BLaER1 treated with 17β-estradiol and CSF1 and Interleukin-3, amounts not matched to agents 10 nM and 100 nM (cell line): ENCODE measurements at regions not wholly inside any gene's neighbourhood (a gene's known extent, or its start where the extent isn't known, plus 50 kb on each side); places are given as distances from the start of the nearest gene placed in this dataset.

Source experiments
- H3K27ac ChIP-seq, 11 experiments: shearing (Covaris generic); formaldehyde crosslinking; 2 replicates each; pipeline ENCODE4 v1.8.1; 2022
- H3K27me3 ChIP-seq, 11 experiments: shearing (Covaris generic); formaldehyde crosslinking; 2 replicates each; pipeline ENCODE4 v1.8.1; 2022
- H3K36me3 ChIP-seq, 11 experiments: shearing (Covaris generic); formaldehyde crosslinking; 2 replicates each; pipeline ENCODE4 v1.8.1; 2022
- H3K4me1 ChIP-seq, 10 experiments: shearing (Covaris generic); formaldehyde crosslinking; 2 replicates each; pipeline ENCODE4 v1.8.1; 2022
- H3K4me2 ChIP-seq, 11 experiments: shearing (Covaris generic); formaldehyde crosslinking; 2 replicates each; pipeline ENCODE4 v1.8.1; 2022
- H3K4me3 ChIP-seq, 10 experiments: shearing (Covaris generic); formaldehyde crosslinking; 2 replicates each; pipeline ENCODE4 v1.8.1; 2022
- H3K9ac ChIP-seq, 11 experiments: shearing (Covaris generic); formaldehyde crosslinking; 2 replicates each; pipeline ENCODE4 v1.8.1; 2022
- H3K9me3 ChIP-seq, 11 experiments: shearing (Covaris generic); formaldehyde crosslinking; replicated peaks in 1 of 11; 2 replicates each; pipeline ENCODE4 v1.8.1; 2022
- H4K20me1 ChIP-seq, 11 experiments: shearing (Covaris generic); formaldehyde crosslinking; 2 replicates each; pipeline ENCODE4 v1.8.1; 2022
- Cebpa-rat ChIP-seq, 11 experiments: shearing (Covaris generic); IDR thresholded peaks; 2 replicates each; pipeline ENCODE4 v1.8.1; 2022

DNA sequence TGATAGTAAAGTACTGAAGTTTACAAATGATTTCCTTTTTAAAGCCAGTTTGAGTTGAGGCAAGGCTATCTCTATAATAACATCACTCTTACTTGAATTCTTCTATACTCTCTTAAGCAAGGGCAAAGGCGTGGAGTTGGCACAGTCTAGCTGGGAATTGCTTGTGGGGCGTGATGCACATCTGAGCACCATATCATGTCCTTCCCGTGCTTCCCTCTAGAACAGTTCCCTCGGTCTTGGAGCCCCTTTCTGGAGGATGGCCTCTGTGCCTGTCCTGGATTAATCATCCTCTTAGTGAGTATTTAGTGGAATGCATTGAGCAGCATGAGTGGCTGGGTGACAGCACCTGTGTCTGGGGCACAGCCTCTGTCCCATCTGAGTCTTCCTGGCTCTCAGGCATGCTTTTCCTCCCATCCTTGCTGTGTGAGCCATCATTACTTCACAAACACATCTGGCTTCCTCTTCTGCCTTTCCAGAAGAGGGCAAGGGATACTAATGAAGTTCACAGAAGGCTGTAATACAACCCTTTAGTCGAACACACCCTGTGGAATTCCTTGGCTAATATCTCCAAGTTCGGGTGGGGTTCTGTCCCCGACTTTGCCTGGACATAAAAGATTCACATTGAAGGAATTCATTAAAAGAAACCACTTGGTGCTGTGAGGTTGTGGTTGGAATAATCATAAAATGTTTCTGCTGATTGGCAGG is 188.2 kb downstream of the FNDC1 start:
- no peak overlapping the region for H3K4me2 ChIP-seq
- H3K4me3 ChIP-seq, result no peak overlapping the region
- no peaks in the 10 kb centered on the region for H4K20me1 ChIP-seq
- H3K4me1 ChIP-seq, result peaks cover 0 to 18% (median 13%) of the 10 kb centered on the region in 10 experiments; a peak in 15 of 20 replicates
- no peak for TF ChIP-seq Cebpa-rat (IDR thresholded peaks at IDR 0.05)
- H3K36me3 ChIP-seq, result no peaks in the 10 kb centered on the region
- H3K27me3 ChIP-seq, result no peaks in the 10 kb centered on the region
- no peaks in the 10 kb centered on the region for H3K9me3 ChIP-seq
- no peak overlapping the region for H3K27ac ChIP-seq
- H3K9ac ChIP-seq, result no peak overlapping the region

- Histone ChIP-seq H3K27ac (no peak overlapping the region), H3K4me2 (peak overlapping the region in 7 of 11 experiments; percentile 7 to 55 (median 44); a peak in 11 of 22 replicates), H3K36me3 (no peaks in the 10 kb centered on the region), H3K4me3 (no peak overlapping the region), H4K20me1 (no peaks in the 10 kb centered on the region), H3K27me3 (no peaks in the 10 kb centered on the region), H3K4me1 (peaks cover 0 to 23% (median 16%) of the 10 kb centered on the region in 10 experiments; a peak in 15 of 20 replicates), H3K9me3 (no peaks in the 10 kb centered on the region), H3K9ac (no peak overlapping the region)
- TF ChIP-seq Cebpa-rat (IDR thresholded peaks at IDR 0.05), result no peak
Measured at GRCh38 chr6:159353193-159353592, 184.0 kb downstream of the FNDC1 start.

DNA sequence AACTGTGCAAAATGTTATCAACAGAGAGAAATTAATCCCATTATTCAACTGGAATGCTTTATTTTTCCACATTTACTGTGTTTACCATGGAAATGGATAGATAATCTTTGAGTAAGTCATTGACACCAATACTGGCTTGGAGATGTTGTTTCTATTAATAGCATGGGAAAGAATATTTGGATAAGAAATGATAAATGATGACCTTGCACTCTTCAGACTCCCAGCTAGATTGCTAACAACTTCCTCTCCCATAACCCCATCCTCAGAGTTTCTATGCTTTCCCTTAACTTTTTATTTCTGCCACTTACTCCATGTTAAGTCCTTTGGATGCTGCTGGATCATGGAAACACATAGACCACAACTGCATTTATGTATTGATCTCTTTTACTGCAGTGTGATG is 182.5 kb downstream of the FNDC1 start:
- TF ChIP-seq Cebpa-rat (IDR thresholded peaks at IDR 0.05), result no peak
- peaks cover 0 to 23% (median 16%) of the 10 kb centered on the region in 10 experiments; a peak in 15 of 20 replicates for H3K4me1 ChIP-seq

GRCh38 chr6:159349915-159350314 is 180.7 kb downstream of the FNDC1 start:
- Histone ChIP-seq H3K36me3 (no peaks in the 10 kb centered on the region), H3K4me2 (no peak overlapping the region), H4K20me1 (no peaks in the 10 kb centered on the region), H3K27me3 (no peaks in the 10 kb centered on the region), H3K27ac (no peak overlapping the region), H3K9me3 (no peaks in the 10 kb centered on the region), H3K4me1 (peaks cover 0 to 23% (median 16%) of the 10 kb centered on the region in 10 experiments; a peak in 15 of 20 replicates), H3K4me3 (no peak overlapping the region), H3K9ac (no peak overlapping the region)
- no peak for TF ChIP-seq Cebpa-rat (IDR thresholded peaks at IDR 0.05)

More for the DNA sequence above, 182.5 kb downstream of the FNDC1 start:
- H3K4me2 ChIP-seq, result peak overlapping the region in 5 of 11 experiments; percentile 44 to 55 (median 48); a peak in 9 of 22 replicates
- no peak overlapping the region for H3K9ac ChIP-seq
- no peaks in the 10 kb centered on the region for H3K9me3 ChIP-seq
- H3K27ac ChIP-seq, result no peak overlapping the region
- H3K36me3 ChIP-seq, result no peaks in the 10 kb centered on the region
- no peaks in the 10 kb centered on the region for H4K20me1 ChIP-seq
- H3K27me3 ChIP-seq, result no peaks in the 10 kb centered on the region
- no peak overlapping the region for H3K4me3 ChIP-seq

DNA sequence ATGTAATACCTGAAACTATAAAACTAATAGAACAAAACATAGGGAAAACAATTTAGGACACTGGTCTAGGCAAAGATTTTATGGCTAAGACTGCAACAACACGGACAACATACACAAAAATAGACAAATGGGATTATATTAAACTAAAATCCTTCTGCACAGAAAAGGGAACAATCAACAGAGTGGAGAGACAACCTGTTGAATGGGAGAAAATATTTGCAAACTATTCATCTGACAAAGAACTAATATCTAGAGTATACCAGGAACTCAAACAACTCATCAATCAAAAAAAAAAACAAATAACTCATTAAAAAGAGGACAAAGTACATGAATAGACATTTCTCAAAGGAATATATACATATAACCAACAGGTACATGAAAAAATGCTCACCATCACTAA is 174.5 kb downstream of the FNDC1 start:
- no peak overlapping the region for H3K27ac ChIP-seq
- H3K9ac ChIP-seq, result no peak overlapping the region
- no peak overlapping the region for H3K4me2 ChIP-seq
- no peak for TF ChIP-seq Cebpa-rat (IDR thresholded peaks at IDR 0.05)
- H3K27me3 ChIP-seq, result no peaks in the 10 kb centered on the region
- peaks cover 10 to 17% (median 13%) of the 10 kb centered on the region in 11 experiments for H3K9me3 ChIP-seq
- H4K20me1 ChIP-seq, result no peaks in the 10 kb centered on the region
- H3K36me3 ChIP-seq, result no peaks in the 10 kb centered on the region
- H3K4me3 ChIP-seq, result no peak overlapping the region
- H3K4me1 ChIP-seq, result no peaks in the 10 kb centered on the region

GRCh38 chr6:159342146-159342545 is 172.9 kb downstream of the FNDC1 start:
- TF ChIP-seq Cebpa-rat (IDR thresholded peaks at IDR 0.05), result no peak
- no peaks in the 10 kb centered on the region for H3K36me3 ChIP-seq

GRCh38 chr6:159334068-159334467 is 164.9 kb downstream of the FNDC1 start:
- H3K27ac ChIP-seq, result no peak overlapping the region
- H3K4me1 ChIP-seq, result no peaks in the 10 kb centered on the region
- TF ChIP-seq Cebpa-rat (IDR thresholded peaks at IDR 0.05), result no peak
- H3K36me3 ChIP-seq, result no peaks in the 10 kb centered on the region
- H3K4me3 ChIP-seq, result no peak overlapping the region
- H4K20me1 ChIP-seq, result no peaks in the 10 kb centered on the region
- no peaks in the 10 kb centered on the region for H3K27me3 ChIP-seq
- H3K4me2 ChIP-seq, result no peak overlapping the region
- H3K9ac ChIP-seq, result no peak overlapping the region
- H3K9me3 ChIP-seq, result peaks cover 26 to 46% (median 38%) of the 10 kb centered on the region in 11 experiments

More at GRCh38 chr6:159342146-159342545, 172.9 kb downstream of the FNDC1 start:
- no peak overlapping the region for H3K4me2 ChIP-seq
- H3K4me1 ChIP-seq, result no peaks in the 10 kb centered on the region
- no peaks in the 10 kb centered on the region for H3K27me3 ChIP-seq
- H3K9ac ChIP-seq, result no peak overlapping the region
- H3K9me3 ChIP-seq, result peaks cover 22 to 29% (median 24%) of the 10 kb centered on the region in 11 experiments
- H3K4me3 ChIP-seq, result no peak overlapping the region
- H4K20me1 ChIP-seq, result no peaks in the 10 kb centered on the region
- no peak overlapping the region for H3K27ac ChIP-seq

DNA sequence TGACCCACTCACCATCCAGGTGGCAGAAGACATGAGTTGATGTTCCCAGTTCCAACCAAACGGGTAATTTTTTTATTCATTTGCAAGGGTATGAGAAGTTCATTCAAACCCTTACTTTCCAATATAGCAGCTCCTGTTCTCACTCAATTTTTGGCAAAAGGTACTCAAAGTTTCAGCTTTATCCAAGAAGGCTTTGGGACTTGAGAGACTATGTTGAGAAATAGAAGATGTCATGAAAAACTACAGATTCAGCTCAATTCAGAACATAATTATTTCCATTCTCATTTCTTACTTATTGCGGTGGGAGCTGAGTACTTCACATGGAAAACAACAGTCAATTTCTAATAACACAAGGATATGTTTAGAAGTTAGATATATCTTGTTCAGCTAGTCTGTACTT is 162.3 kb downstream of the FNDC1 start:
- Histone ChIP-seq H3K27me3 (no peaks in the 10 kb centered on the region), H3K4me2 (no peak overlapping the region), H3K27ac (no peak overlapping the region), H3K36me3 (no peaks in the 10 kb centered on the region), H3K9ac (no peak overlapping the region), H3K4me1 (no peaks in the 10 kb centered on the region), H4K20me1 (no peaks in the 10 kb centered on the region), H3K4me3 (no peak overlapping the region), H3K9me3 (peaks cover 13 to 30% (median 23%) of the 10 kb centered on the region in 11 experiments)
- TF ChIP-seq Cebpa-rat (IDR thresholded peaks at IDR 0.05), result no peak

- H3K4me1 ChIP-seq, result no peaks in the 10 kb centered on the region
- no peak overlapping the region for H3K4me3 ChIP-seq
- H3K9ac ChIP-seq, result no peak overlapping the region
- H3K4me2 ChIP-seq, result no peak overlapping the region
- no peaks in the 10 kb centered on the region for H4K20me1 ChIP-seq
- no peak overlapping the region for H3K27ac ChIP-seq
- no peak for TF ChIP-seq Cebpa-rat (IDR thresholded peaks at IDR 0.05)
- H3K36me3 ChIP-seq, result no peaks in the 10 kb centered on the region
- no peaks in the 10 kb centered on the region for H3K27me3 ChIP-seq
- H3K9me3 ChIP-seq, result peaks cover 8 to 23% (median 18%) of the 10 kb centered on the region in 11 experiments
Measured at GRCh38 chr6:159329081-159329480, 159.9 kb downstream of the FNDC1 start.

- Histone ChIP-seq H3K4me2 (no peak overlapping the region), H3K27ac (no peak overlapping the region), H4K20me1 (no peaks in the 10 kb centered on the region), H3K27me3 (no peaks in the 10 kb centered on the region), H3K36me3 (no peaks in the 10 kb centered on the region), H3K9ac (no peak overlapping the region), H3K9me3 (peaks cover 1 to 12% (median 7%) of the 10 kb centered on the region in 11 experiments; a peak in 20 of 22 replicates), H3K4me3 (no peak overlapping the region), H3K4me1 (no peaks in the 10 kb centered on the region)
- TF ChIP-seq Cebpa-rat (IDR thresholded peaks at IDR 0.05), result no peak
Measured at GRCh38 chr6:159328052-159328451, 158.9 kb downstream of the FNDC1 start.
